GM23338 (cell line): ENCODE measurements at regions not wholly inside any gene's neighbourhood (a gene's known extent, or its start where the extent isn't known, plus 50 kb on each side); places are given as distances from the start of the nearest gene placed in this dataset.
A peak's percentile ranks its signal among the peaks of the same experiment; 100 is the strongest.

ENCODE experiments used
- ATAC-seq: fragments of 200-7000 bp; cut with Tn5 transposase; 3 replicates; pipeline ENCODE4 v1.9.1; 2020
- DNase-seq: peaks from one replicate; pipeline ENCODE4 v3.0.0-alpha.2; 2015; ENCODE audit warnings: low spot score
- H2AFZ ChIP-seq: fragments of 200-600 bp; sonication (generic); 2 replicates; pipeline ENCODE4 v1.8.0; 2016; ENCODE audit warnings: antibody characterized with exemption, mild to moderate bottlenecking, moderate library complexity
- H3F3A ChIP-seq: fragments of 200-600 bp; sonication (generic); replicated peaks from 2 replicates; pipeline ENCODE4 v1.8.0; 2017; ENCODE audit warnings: antibody characterized with exemption, mixed run types, low read depth
- H3K27ac ChIP-seq: fragments of 200-600 bp; sonication (generic); 2 replicates; pipeline ENCODE4 v1.6.1; 2016; ENCODE audit warnings: low read depth
- H3K27me3 ChIP-seq: fragments of 200-600 bp; sonication (generic); 2 replicates; pipeline ENCODE4 v1.8.0; 2016; ENCODE audit warnings: mild to moderate bottlenecking, mixed run types, moderate library complexity; ENCODE audit not compliant: insufficient read depth
- H3K36me3 ChIP-seq: fragments of 200-600 bp; sonication (generic); 2 replicates; pipeline ENCODE4 v1.8.0; 2016; ENCODE audit warnings: mild to moderate bottlenecking; ENCODE audit not compliant: insufficient read depth
- H3K4me1 ChIP-seq: fragments of 200-600 bp; sonication (generic); 2 replicates; pipeline ENCODE4 v1.8.0; 2016; ENCODE audit warnings: mild to moderate bottlenecking, moderate library complexity; ENCODE audit not compliant: insufficient read depth
- H3K4me2 ChIP-seq: fragments of 200-600 bp; sonication (generic); 2 replicates; pipeline ENCODE4 v1.7.1; 2017; ENCODE audit warnings: mixed run types
- H3K4me3 ChIP-seq: fragments of 200-600 bp; sonication (generic); 2 replicates; pipeline ENCODE4 v1.6.1; 2016; ENCODE audit warnings: mixed run types
- H3K79me2 ChIP-seq: fragments of 200-600 bp; sonication (generic); replicated peaks from 2 replicates; pipeline ENCODE4 v1.8.0; 2017; ENCODE audit warnings: mild to moderate bottlenecking; ENCODE audit not compliant: insufficient read depth
- H3K9me2 ChIP-seq: fragments of 200-600 bp; sonication (generic); 2 replicates; pipeline ENCODE4 v1.8.0; 2017; ENCODE audit not compliant: insufficient read depth
- H4K20me1 ChIP-seq: fragments of 200-600 bp; sonication (generic); replicated peaks from 2 replicates; pipeline ENCODE4 v1.8.0; 2017; ENCODE audit warnings: mild to moderate bottlenecking; ENCODE audit not compliant: insufficient read depth
- H3K27ac Mint-ChIP-seq: 2 replicates; pipeline ENCODE4 v1.8.0; 2020; ENCODE audit warnings: inconsistent platforms, mild to moderate bottlenecking, moderate library complexity, mixed read lengths
- H3K27me3 Mint-ChIP-seq: 3 replicates; pipeline ENCODE4 v1.8.0; 2022; ENCODE audit warnings: low read depth, mild to moderate bottlenecking, moderate library complexity, mixed read lengths, inconsistent platforms; ENCODE audit not compliant: insufficient read depth, poor library complexity
- H3K36me3 Mint-ChIP-seq: 3 replicates; pipeline ENCODE4 v1.8.0; 2021; ENCODE audit warnings: low read depth, mild to moderate bottlenecking, inconsistent platforms, moderate library complexity, mixed read lengths
- H3K4me1 Mint-ChIP-seq: 3 replicates; pipeline ENCODE4 v1.8.0; 2020; ENCODE audit warnings: mild to moderate bottlenecking, inconsistent platforms, mixed read lengths
- H3K4me3 Mint-ChIP-seq: 3 replicates; pipeline ENCODE4 v1.8.0; 2021; ENCODE audit warnings: moderate library complexity, mild to moderate bottlenecking, inconsistent platforms, mixed read lengths
- H3K9me3 Mint-ChIP-seq: 3 replicates; pipeline ENCODE4 v1.8.0; 2020; ENCODE audit warnings: moderate library complexity, mild to moderate bottlenecking, inconsistent platforms, mixed read lengths
- CTCF ChIP-seq, 2 experiments: fragments of 200-600 bp in 1 of 2; sonication (generic) in 1 of 2; conservative IDR thresholded peaks; 2 replicates each; pipeline versions ENCODE4 v1.5.1 to v1.6.1; 2016 to 2017; ENCODE audit warnings: antibody characterized with exemption in 2 of 2, low read depth in 2 of 2, mild to moderate bottlenecking in 2 of 2, moderate library complexity in 1 of 2
- EZH2 ChIP-seq: fragments of 200-600 bp; sonication (generic); IDR thresholded peaks from one replicate; pipeline ENCODE4 v1.8.0; 2017; ENCODE audit warnings: antibody characterized with exemption, mild to moderate bottlenecking, low read depth; ENCODE audit not compliant: unreplicated experiment
- EZH2phosphoT487 ChIP-seq: fragments of 200-600 bp; sonication (generic); IDR thresholded peaks from one replicate; pipeline ENCODE4 v1.8.1; 2018; ENCODE audit warnings: antibody characterized with exemption; ENCODE audit not compliant: unreplicated experiment
- JUNB ChIP-seq: IDR thresholded peaks from one replicate; pipeline ENCODE4 v1.6.1; 2016; ENCODE audit warnings: antibody characterized with exemption; ENCODE audit not compliant: unreplicated experiment
- NANOG ChIP-seq: IDR thresholded peaks from 2 replicates; pipeline ENCODE4 v1.6.1; 2016; ENCODE audit warnings: antibody characterized with exemption, borderline replicate concordance
- POLR2AphosphoS5 ChIP-seq: IDR thresholded peaks from 2 replicates; pipeline ENCODE4 v1.6.1; 2016; ENCODE audit warnings: antibody characterized with exemption, low read depth
- REST ChIP-seq: IDR thresholded peaks from one replicate; pipeline ENCODE4 v1.6.1; 2018; ENCODE audit warnings: antibody characterized with exemption; ENCODE audit not compliant: unreplicated experiment
- ZNF114 ChIP-seq: fragments of 250-450 bp; sonication (Bioruptor Pico); IDR thresholded peaks from 2 replicates; pipeline ENCODE4 v1.5.0; 2020; ENCODE audit warnings: mild to moderate bottlenecking, moderate library complexity
- ZNF331 ChIP-seq: fragments of 250-450 bp; sonication (Bioruptor Pico); IDR thresholded peaks from 2 replicates; pipeline ENCODE4 v1.5.0; 2020; ENCODE audit warnings: low read depth, mild to moderate bottlenecking, moderate library complexity
- ZNF462 ChIP-seq: fragments of 250-450 bp; sonication (Bioruptor Pico); IDR thresholded peaks from 2 replicates; pipeline ENCODE4 v1.5.0; 2020; ENCODE audit warnings: mild to moderate bottlenecking, moderate library complexity

GRCh38 chr11:131218542-131218941, 151.9 kb upstream of the NTM start:
- peaks cover 7% of the 10 kb centered on the region for H3K36me3 Mint-ChIP-seq
- H3K27ac ChIP-seq: peak overlapping the region; percentile 73; the same call in 1 of the 2 replicates
- H3K36me3 ChIP-seq: no peaks in the 10 kb centered on the region
- H3K4me2 ChIP-seq: peak overlapping the region; percentile 50
- no peak overlapping the region for H2AFZ ChIP-seq
- peak overlapping the region; percentile 48 for H3K27ac Mint-ChIP-seq
- peaks cover 64% of the 10 kb centered on the region for H3K4me1 Mint-ChIP-seq
- TF ChIP-seq ZNF462 (CRISPR knock-in tag): peak; percentile 28; the same call in 1 of the 2 replicates
- TF ChIP-seq ZNF114: no peak
- no peaks in the 10 kb centered on the region for H4K20me1 ChIP-seq
- peaks cover 7% of the 10 kb centered on the region; the same call in 1 of the 2 replicates for H3K9me2 ChIP-seq
- no peaks in the 10 kb centered on the region for H3K27me3 ChIP-seq
- H3K79me2 ChIP-seq: no peaks in the 10 kb centered on the region
- H3K9me3 Mint-ChIP-seq: no peaks in the 10 kb centered on the region; the same call in 2 of the 3 replicates
- no peak overlapping the region for H3K4me3 Mint-ChIP-seq
- H3K27me3 Mint-ChIP-seq: peaks cover 11% of the 10 kb centered on the region
- peak; percentile 48 for DNase-seq
- peaks cover 61% of the 10 kb centered on the region for H3K4me1 ChIP-seq
- H3K4me3 ChIP-seq: no peak overlapping the region
- peaks cover 1% of the 10 kb centered on the region; the same call in 1 of the 2 replicates for H3F3A ChIP-seq
- ATAC-seq: peak; percentile 24

- peaks cover 14% of the 10 kb centered on the region for H3K27me3 Mint-ChIP-seq
- H3K4me1 ChIP-seq: peaks cover 65% of the 10 kb centered on the region
These were observed 150.8 kb upstream of the NTM start for GRCh38 chr11:131219646-131220045.

More at GRCh38 chr11:131219646-131220045, 150.8 kb upstream of the NTM start:
- Mint-ChIP-seq H3K27ac (no peak overlapping the region), H3K9me3 (peaks cover 4% of the 10 kb centered on the region), H3K4me1 (peaks cover 68% of the 10 kb centered on the region), H3K4me3 (no peak overlapping the region), H3K36me3 (peaks cover 11% of the 10 kb centered on the region)
- DNase-seq (no peak), ATAC-seq (no peak)
- H2AFZ ChIP-seq: no peak overlapping the region
- H3K27ac ChIP-seq: no peak overlapping the region
- H3K79me2 ChIP-seq: no peaks in the 10 kb centered on the region
- peaks cover 12% of the 10 kb centered on the region for H3F3A ChIP-seq
- TF ChIP-seq ZNF331 (CRISPR knock-in tag): no peak
- no peak for TF ChIP-seq ZNF114
- no peak for TF ChIP-seq EZH2
- no peak for TF ChIP-seq NANOG
- no peak for TF ChIP-seq POLR2AphosphoS5
- no peak for TF ChIP-seq CTCF (conservative IDR thresholded peaks at IDR 0.05; ENCODE audit: low read depth in 2 of 2)
- TF ChIP-seq EZH2phosphoT487: no peak
- no peak for TF ChIP-seq JUNB
- no peak for TF ChIP-seq REST
- no peak overlapping the region; the same call in 1 of the 2 replicates for H3K4me2 ChIP-seq
- H3K36me3 ChIP-seq: no peaks in the 10 kb centered on the region
- no peaks in the 10 kb centered on the region for H3K27me3 ChIP-seq
- no peak overlapping the region for H3K4me3 ChIP-seq
- peaks cover 7% of the 10 kb centered on the region; the same call in 1 of the 2 replicates for H3K9me2 ChIP-seq
- no peaks in the 10 kb centered on the region for H4K20me1 ChIP-seq
